Liver (tissue), 8 donors: ENCODE measurements at regions not wholly inside any gene's neighbourhood (a gene's known extent, or its start where the extent isn't known, plus 50 kb on each side); places are given as distances from the start of the nearest gene placed in this dataset.
"Not testable (repeated sequence)": the region's sequence is repeated elsewhere in the genome, so short reads cannot be mapped to it uniquely, and the experiment has no call there.

Experiments used
- DNase-seq: peaks from one replicate; pipeline ENCODE4 v3.0.0-alpha.2; 2017; ENCODE audit warnings: low spot score
- H3K27ac ChIP-seq, 2 donors: one replicate each; pipeline ENCODE4 v1.7.0; 2013; ENCODE audit warnings: inconsistent platforms in 2 of 2, low read length in 2 of 2, control low read depth in 1 of 2, low read depth in 1 of 2, mild to moderate bottlenecking in 1 of 2
- H3K27me3 ChIP-seq, 4 donors: one replicate each; pipeline versions ENCODE4 v1.6.1 to v1.7.0; 2013; ENCODE audit warnings: low read length in 3 of 4, inconsistent platforms in 1 of 4, mild to moderate bottlenecking in 1 of 4, moderate library complexity in 1 of 4; ENCODE audit not compliant: control insufficient read depth in 4 of 4, insufficient read depth in 4 of 4
- H3K36me3 ChIP-seq, 4 donors: one replicate each; pipeline versions ENCODE4 v1.6.1 to v1.7.0; 2013; ENCODE audit warnings: low read length in 3 of 4, mild to moderate bottlenecking in 3 of 4, low read depth in 1 of 4, moderate library complexity in 1 of 4; ENCODE audit not compliant: control insufficient read depth in 4 of 4, insufficient read depth in 3 of 4
- H3K4me1 ChIP-seq, 4 donors: one replicate each; pipeline versions ENCODE4 v1.6.1 to v1.7.0; 2013; ENCODE audit warnings: low read length in 3 of 4, mild to moderate bottlenecking in 3 of 4, moderate library complexity in 1 of 4; ENCODE audit not compliant: control insufficient read depth in 4 of 4, insufficient read depth in 4 of 4
- H3K4me3 ChIP-seq, 3 donors: one replicate each; pipeline versions ENCODE4 v1.6.1 to v1.7.0; 2013; ENCODE audit warnings: low read length in 3 of 3, control low read depth in 1 of 3, low read depth in 1 of 3, mild to moderate bottlenecking in 1 of 3
- H3K9ac ChIP-seq, 2 donors: one replicate each; pipeline ENCODE4 v1.7.0; 2013; ENCODE audit warnings: low read length in 2 of 2, mild to moderate bottlenecking in 2 of 2, moderate library complexity in 2 of 2, control low read depth in 1 of 2, low read depth in 1 of 2
- H3K9me3 ChIP-seq, 4 donors: one replicate each; pipeline versions ENCODE4 v1.6.1 to v1.7.0; 2013; ENCODE audit warnings: low read length in 3 of 4; ENCODE audit not compliant: control insufficient read depth in 4 of 4
- EGR1 ChIP-seq, 2 donors: IDR thresholded peaks; 2 replicates each; pipeline ENCODE4 v1.6.1; 2016 to 2018; ENCODE audit warnings: antibody characterized with exemption in 2 of 2, low read depth in 2 of 2
- FOXA1 ChIP-seq: IDR thresholded peaks from 2 replicates; pipeline ENCODE4 v1.6.1; 2016; ENCODE audit warnings: antibody characterized with exemption
- FOXA2 ChIP-seq: IDR thresholded peaks from 2 replicates; pipeline ENCODE4 v1.6.1; 2016; ENCODE audit warnings: antibody characterized with exemption
- GABPA ChIP-seq, 2 donors: IDR thresholded peaks in 1 of 2; conservative IDR thresholded peaks in 1 of 2; 2 replicates each; pipeline ENCODE4 v1.6.1; 2016; ENCODE audit warnings: antibody characterized with exemption in 2 of 2, mild to moderate bottlenecking in 1 of 2, moderate library complexity in 1 of 2
- HNF4A ChIP-seq, 2 donors: conservative IDR thresholded peaks; 2 replicates each; pipeline ENCODE4 v1.6.1; 2016; ENCODE audit warnings: antibody characterized with exemption in 2 of 2, mild to moderate bottlenecking in 2 of 2
- HNF4G ChIP-seq: IDR thresholded peaks from 2 replicates; pipeline ENCODE4 v1.6.1; 2016; ENCODE audit warnings: antibody characterized with exemption
- JUND ChIP-seq, 2 donors: IDR thresholded peaks; 2 replicates each; pipeline ENCODE4 v1.6.1; 2016; ENCODE audit warnings: antibody characterized with exemption in 2 of 2
- NR2F2 ChIP-seq: IDR thresholded peaks from 2 replicates; pipeline ENCODE4 v1.6.1; 2016; ENCODE audit warnings: antibody characterized with exemption
- RAD21 ChIP-seq, 2 donors: IDR thresholded peaks; 2 replicates each; pipeline ENCODE4 v1.6.1; 2016; ENCODE audit warnings: antibody characterized with exemption in 2 of 2, mild to moderate bottlenecking in 2 of 2
- RXRA ChIP-seq, 2 donors: IDR thresholded peaks; 2 replicates each; pipeline ENCODE4 v1.6.1; 2017 to 2018; ENCODE audit warnings: antibody characterized with exemption in 2 of 2, mild to moderate bottlenecking in 1 of 2
- SP1 ChIP-seq: IDR thresholded peaks from 2 replicates; pipeline ENCODE4 v1.6.1; 2018; ENCODE audit warnings: antibody characterized with exemption, mild to moderate bottlenecking
- TAF1 ChIP-seq: conservative IDR thresholded peaks from 2 replicates; pipeline ENCODE4 v1.6.1; 2016; ENCODE audit warnings: antibody characterized with exemption, mild to moderate bottlenecking
- YY1 ChIP-seq: IDR thresholded peaks from 2 replicates; pipeline ENCODE4 v1.6.1; 2016; ENCODE audit warnings: antibody characterized with exemption, mild to moderate bottlenecking
- WGBS: extraction: QIAGEN DNeasy Blood & Tissue Kit; methylation state at CpG from one replicate; pipeline ENCODE4 v1.1.7; 2013; 5-methylcytosine and 5-hydroxymethylcytosine counted together
- TF ChIP-seq, protein P1 (sequence below): IDR thresholded peaks from 2 replicates; pipeline ENCODE4 v1.6.1; 2016; ENCODE audit warnings: antibody characterized with exemption
- TF ChIP-seq, protein P2 (sequence below): IDR thresholded peaks from 2 replicates; pipeline ENCODE4 v1.6.1; 2016; ENCODE audit warnings: antibody characterized with exemption, mild to moderate bottlenecking
- TF ChIP-seq, protein P3 (sequence below): IDR thresholded peaks from 2 replicates; pipeline ENCODE4 v1.6.1; 2016; ENCODE audit warnings: antibody characterized with exemption
- TF ChIP-seq, protein P4 (sequence below): fragments of 150-350 bp; IDR thresholded peaks from 2 replicates; pipeline ENCODE4 v1.5.1; 2017; ENCODE audit warnings: improper control_type of control experiment, low read depth, low read length; ENCODE audit not compliant: missing input control
- donor health status: healthy.
- donor health status: healthy.
- donor health status: healthy.
- donor health status: healthy.
- donor health status: healthy.

DNA sequence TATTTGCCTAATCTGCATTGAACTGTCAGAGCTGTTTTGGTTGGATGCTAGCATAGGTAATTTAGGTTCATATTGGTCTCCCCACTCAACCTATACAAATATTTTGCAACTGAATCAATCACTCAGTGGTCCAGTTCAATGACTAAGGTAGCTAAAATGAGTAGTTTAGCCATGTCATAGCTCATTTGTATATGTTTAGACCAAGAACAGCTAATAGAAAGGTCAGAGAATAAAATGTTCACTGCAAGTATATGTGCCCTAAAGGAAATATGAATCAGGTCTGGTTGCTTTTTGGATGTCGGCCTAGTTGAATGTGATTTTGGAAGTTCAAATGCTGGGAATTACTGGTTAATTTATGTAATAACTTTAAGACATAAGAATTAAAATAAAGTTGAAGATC, 883.9 kb downstream of the LRFN5 start:
- no peak for DNase-seq
- Histone ChIP-seq H3K9ac (no peak overlapping the region), H3K36me3 (no peaks in the 10 kb centered on the region), H3K9me3 (no peaks in the 10 kb centered on the region), H3K27me3 (no peaks in the 10 kb centered on the region), H3K27ac (no peak overlapping the region), H3K4me1 (no peaks in the 10 kb centered on the region), H3K4me3 (no peak overlapping the region)
- WGBS: 83% methylated on average over 1 of the region's 1 CpG
- TF ChIP-seq NR2F2 (no peak), FOXA2 (no peak), FOXA1 (no peak), TAF1 (no peak), GABPA (IDR thresholded peaks at IDR 0.05 in 1 of 2, conservative IDR thresholded peaks at IDR 0.05 in 1 of 2) (no peak), YY1 (no peak), EGR1 (IDR thresholded peaks at IDR 0.05; ENCODE audit: low read depth in 2 of 2) (no peak), JUND (IDR thresholded peaks at IDR 0.05) (no peak), HNF4G (no peak), RXRA (IDR thresholded peaks at IDR 0.05) (no peak)
- TF ChIP-seq, protein P1, sequence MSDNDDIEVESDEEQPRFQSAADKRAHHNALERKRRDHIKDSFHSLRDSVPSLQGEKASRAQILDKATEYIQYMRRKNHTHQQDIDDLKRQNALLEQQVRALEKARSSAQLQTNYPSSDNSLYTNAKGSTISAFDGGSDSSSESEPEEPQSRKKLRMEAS: no peak
- TF ChIP-seq, protein P2, sequence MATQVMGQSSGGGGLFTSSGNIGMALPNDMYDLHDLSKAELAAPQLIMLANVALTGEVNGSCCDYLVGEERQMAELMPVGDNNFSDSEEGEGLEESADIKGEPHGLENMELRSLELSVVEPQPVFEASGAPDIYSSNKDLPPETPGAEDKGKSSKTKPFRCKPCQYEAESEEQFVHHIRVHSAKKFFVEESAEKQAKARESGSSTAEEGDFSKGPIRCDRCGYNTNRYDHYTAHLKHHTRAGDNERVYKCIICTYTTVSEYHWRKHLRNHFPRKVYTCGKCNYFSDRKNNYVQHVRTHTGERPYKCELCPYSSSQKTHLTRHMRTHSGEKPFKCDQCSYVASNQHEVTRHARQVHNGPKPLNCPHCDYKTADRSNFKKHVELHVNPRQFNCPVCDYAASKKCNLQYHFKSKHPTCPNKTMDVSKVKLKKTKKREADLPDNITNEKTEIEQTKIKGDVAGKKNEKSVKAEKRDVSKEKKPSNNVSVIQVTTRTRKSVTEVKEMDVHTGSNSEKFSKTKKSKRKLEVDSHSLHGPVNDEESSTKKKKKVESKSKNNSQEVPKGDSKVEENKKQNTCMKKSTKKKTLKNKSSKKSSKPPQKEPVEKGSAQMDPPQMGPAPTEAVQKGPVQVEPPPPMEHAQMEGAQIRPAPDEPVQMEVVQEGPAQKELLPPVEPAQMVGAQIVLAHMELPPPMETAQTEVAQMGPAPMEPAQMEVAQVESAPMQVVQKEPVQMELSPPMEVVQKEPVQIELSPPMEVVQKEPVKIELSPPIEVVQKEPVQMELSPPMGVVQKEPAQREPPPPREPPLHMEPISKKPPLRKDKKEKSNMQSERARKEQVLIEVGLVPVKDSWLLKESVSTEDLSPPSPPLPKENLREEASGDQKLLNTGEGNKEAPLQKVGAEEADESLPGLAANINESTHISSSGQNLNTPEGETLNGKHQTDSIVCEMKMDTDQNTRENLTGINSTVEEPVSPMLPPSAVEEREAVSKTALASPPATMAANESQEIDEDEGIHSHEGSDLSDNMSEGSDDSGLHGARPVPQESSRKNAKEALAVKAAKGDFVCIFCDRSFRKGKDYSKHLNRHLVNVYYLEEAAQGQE: no peak
- TF ChIP-seq, protein P3, sequence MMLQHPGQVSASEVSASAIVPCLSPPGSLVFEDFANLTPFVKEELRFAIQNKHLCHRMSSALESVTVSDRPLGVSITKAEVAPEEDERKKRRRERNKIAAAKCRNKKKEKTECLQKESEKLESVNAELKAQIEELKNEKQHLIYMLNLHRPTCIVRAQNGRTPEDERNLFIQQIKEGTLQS: no peak
- TF ChIP-seq, protein P4, sequence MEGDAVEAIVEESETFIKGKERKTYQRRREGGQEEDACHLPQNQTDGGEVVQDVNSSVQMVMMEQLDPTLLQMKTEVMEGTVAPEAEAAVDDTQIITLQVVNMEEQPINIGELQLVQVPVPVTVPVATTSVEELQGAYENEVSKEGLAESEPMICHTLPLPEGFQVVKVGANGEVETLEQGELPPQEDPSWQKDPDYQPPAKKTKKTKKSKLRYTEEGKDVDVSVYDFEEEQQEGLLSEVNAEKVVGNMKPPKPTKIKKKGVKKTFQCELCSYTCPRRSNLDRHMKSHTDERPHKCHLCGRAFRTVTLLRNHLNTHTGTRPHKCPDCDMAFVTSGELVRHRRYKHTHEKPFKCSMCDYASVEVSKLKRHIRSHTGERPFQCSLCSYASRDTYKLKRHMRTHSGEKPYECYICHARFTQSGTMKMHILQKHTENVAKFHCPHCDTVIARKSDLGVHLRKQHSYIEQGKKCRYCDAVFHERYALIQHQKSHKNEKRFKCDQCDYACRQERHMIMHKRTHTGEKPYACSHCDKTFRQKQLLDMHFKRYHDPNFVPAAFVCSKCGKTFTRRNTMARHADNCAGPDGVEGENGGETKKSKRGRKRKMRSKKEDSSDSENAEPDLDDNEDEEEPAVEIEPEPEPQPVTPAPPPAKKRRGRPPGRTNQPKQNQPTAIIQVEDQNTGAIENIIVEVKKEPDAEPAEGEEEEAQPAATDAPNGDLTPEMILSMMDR: no peak

DNA sequence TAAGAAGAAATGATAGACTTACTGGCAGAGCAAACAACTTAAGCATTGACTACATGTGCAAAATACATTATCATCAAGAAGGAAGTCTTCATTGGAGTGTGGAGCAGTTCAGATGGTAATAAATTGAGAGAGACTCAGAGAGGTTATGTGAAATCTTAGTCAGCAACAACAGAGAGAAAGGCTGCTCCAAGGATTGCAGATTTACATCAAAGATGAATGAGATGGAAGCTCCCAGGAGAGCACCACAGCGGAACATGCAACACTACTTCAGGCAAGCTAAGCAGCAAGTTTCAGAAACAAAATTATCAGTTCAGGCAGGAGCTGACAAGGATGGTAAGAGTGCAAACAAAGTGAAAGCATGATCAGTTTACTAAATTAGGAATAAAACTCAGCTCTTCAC, 882.3 kb downstream of the LRFN5 start:
- Histone ChIP-seq H3K4me1 (no peaks in the 10 kb centered on the region), H3K27ac (no peak overlapping the region), H3K9me3 (no peaks in the 10 kb centered on the region), H3K4me3 (no peak overlapping the region), H3K9ac (no peak overlapping the region), H3K27me3 (no peaks in the 10 kb centered on the region), H3K36me3 (no peaks in the 10 kb centered on the region)
- DNase-seq: no peak
- TF ChIP-seq GABPA (IDR thresholded peaks at IDR 0.05 in 1 of 2, conservative IDR thresholded peaks at IDR 0.05 in 1 of 2): no peak
- TF ChIP-seq FOXA1: no peak
- TF ChIP-seq HNF4G: no peak
- TF ChIP-seq, protein P3: no peak
- no peak for TF ChIP-seq HNF4A (conservative IDR thresholded peaks at IDR 0.05)
- TF ChIP-seq, protein P1: no peak
- TF ChIP-seq SP1: no peak
- TF ChIP-seq YY1: no peak
- TF ChIP-seq NR2F2: no peak
- TF ChIP-seq JUND (IDR thresholded peaks at IDR 0.05): no peak
- TF ChIP-seq RAD21 (IDR thresholded peaks at IDR 0.05): no peak
- WGBS: 94% methylated on average over 1 of the region's 1 CpG

DNA sequence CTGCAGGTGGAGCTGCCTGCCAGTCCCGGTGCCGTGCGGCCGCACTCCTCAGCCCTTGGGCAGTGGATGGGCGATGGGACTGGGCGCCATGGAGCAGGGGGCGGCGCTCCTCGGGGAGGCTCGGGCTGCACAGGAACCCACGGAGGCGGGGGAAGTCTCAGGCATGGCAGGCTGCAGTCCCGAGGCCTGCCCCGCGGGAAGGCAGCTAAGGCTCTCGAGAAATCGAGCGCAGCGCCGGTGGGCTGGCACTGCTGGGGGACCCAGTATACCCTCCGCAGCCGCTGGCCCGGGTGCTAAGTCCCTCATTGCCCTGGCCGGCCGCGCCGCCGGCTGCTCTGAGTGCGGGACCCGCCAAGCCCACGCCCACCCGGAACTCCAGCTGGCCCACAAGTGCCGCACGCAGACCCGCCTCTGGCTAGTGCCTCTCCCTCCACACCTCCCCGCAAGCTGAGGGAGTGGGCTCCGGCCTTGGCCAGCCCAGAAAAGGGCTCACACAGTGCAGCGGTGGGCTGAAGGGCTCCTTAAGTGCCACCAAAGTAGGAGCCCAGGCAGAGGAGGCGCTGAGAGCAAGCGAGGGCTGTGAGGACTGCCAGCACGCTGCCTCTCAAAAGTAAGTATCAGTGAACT, 875.8 kb downstream of the LRFN5 start:
- not testable (repeated sequence) for H3K27me3 ChIP-seq, H3K4me3 ChIP-seq, H3K27ac ChIP-seq, H3K9ac ChIP-seq, DNase-seq, H3K9me3 ChIP-seq, H3K36me3 ChIP-seq, H3K4me1 ChIP-seq
- WGBS: 92% methylated on average over 41 of the region's 41 CpGs

DNA sequence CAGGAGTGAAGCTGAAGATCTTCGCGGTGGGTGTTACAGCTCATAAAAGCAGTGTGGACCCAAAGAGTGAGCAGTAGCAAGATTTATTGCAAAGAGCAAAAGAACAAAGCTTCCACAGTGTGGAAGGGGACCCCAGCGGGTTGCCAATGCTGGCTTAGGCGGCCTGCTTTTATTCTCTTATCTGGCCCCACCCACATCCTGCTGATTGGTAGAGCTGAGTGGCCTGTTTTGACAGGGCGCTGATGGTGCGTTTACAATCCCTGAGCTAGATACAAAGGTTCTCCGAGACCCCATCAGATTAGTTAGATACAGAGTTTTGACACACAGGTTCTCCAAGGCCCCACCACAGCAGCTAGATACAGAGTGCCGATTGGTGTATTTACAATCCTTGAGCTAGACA, 875.0 kb downstream of the LRFN5 start:
- not testable (repeated sequence) for DNase-seq, H3K9me3 ChIP-seq

More for the DNA sequence above, 875.0 kb downstream of the LRFN5 start:
- H3K27me3 ChIP-seq, H3K27ac ChIP-seq, H3K9ac ChIP-seq, H3K36me3 ChIP-seq, H3K4me1 ChIP-seq, H3K4me3 ChIP-seq: not testable (repeated sequence)
- 91% methylated on average over 8 of the region's 8 CpGs for WGBS
